BLaER1 (cell line): ENCODE measurements at regions not wholly inside any gene's neighbourhood (a gene's known extent, or its start where the extent isn't known, plus 50 kb on each side); places are given as distances from the start of the nearest gene placed in this dataset.

Experiments used
- H3K27ac ChIP-seq: shearing (Covaris generic); formaldehyde crosslinking; 2 replicates; pipeline ENCODE4 v1.8.1; 2022
- H3K27me3 ChIP-seq: shearing (Covaris generic); formaldehyde crosslinking; 2 replicates; pipeline ENCODE4 v1.8.1; 2022
- H3K36me3 ChIP-seq: shearing (Covaris generic); formaldehyde crosslinking; 2 replicates; pipeline ENCODE4 v1.8.1; 2022
- H3K4me1 ChIP-seq: shearing (Covaris generic); formaldehyde crosslinking; 2 replicates; pipeline ENCODE4 v1.8.1; 2022
- H3K4me2 ChIP-seq: shearing (Covaris generic); formaldehyde crosslinking; 2 replicates; pipeline ENCODE4 v1.8.1; 2022
- H3K4me3 ChIP-seq: shearing (Covaris generic); formaldehyde crosslinking; 2 replicates; pipeline ENCODE4 v1.8.1; 2022
- H3K9ac ChIP-seq: shearing (Covaris generic); formaldehyde crosslinking; 2 replicates; pipeline ENCODE4 v1.8.1; 2022
- H3K9me3 ChIP-seq: shearing (Covaris generic); formaldehyde crosslinking; 2 replicates; pipeline ENCODE4 v1.8.1; 2022
- H4K20me1 ChIP-seq: shearing (Covaris generic); formaldehyde crosslinking; 2 replicates; pipeline ENCODE4 v1.8.1; 2022
- Cebpa-rat ChIP-seq: shearing (Covaris generic); IDR thresholded peaks from 2 replicates; pipeline ENCODE4 v1.8.1; 2022

- Histone ChIP-seq H3K4me3 (no peak overlapping the region), H3K4me1 (no peaks in the 10 kb centered on the region), H3K9me3 (no peaks in the 10 kb centered on the region), H3K9ac (no peak overlapping the region), H3K36me3 (no peaks in the 10 kb centered on the region), H3K27me3 (no peaks in the 10 kb centered on the region), H4K20me1 (no peaks in the 10 kb centered on the region), H3K4me2 (no peak overlapping the region), H3K27ac (no peak overlapping the region)
- TF ChIP-seq Cebpa-rat: no peak
These were observed 338.7 kb upstream of the GRM7 start for GRCh38 chr3:6522191-6522590.

- Histone ChIP-seq H3K4me2 (no peak overlapping the region), H4K20me1 (no peaks in the 10 kb centered on the region), H3K27ac (no peak overlapping the region), H3K4me3 (no peak overlapping the region), H3K9me3 (no peaks in the 10 kb centered on the region), H3K4me1 (no peaks in the 10 kb centered on the region), H3K36me3 (no peaks in the 10 kb centered on the region), H3K9ac (no peak overlapping the region), H3K27me3 (no peaks in the 10 kb centered on the region)
- TF ChIP-seq Cebpa-rat: no peak
These were observed 337.9 kb upstream of the GRM7 start for GRCh38 chr3:6523043-6523442.

DNA sequence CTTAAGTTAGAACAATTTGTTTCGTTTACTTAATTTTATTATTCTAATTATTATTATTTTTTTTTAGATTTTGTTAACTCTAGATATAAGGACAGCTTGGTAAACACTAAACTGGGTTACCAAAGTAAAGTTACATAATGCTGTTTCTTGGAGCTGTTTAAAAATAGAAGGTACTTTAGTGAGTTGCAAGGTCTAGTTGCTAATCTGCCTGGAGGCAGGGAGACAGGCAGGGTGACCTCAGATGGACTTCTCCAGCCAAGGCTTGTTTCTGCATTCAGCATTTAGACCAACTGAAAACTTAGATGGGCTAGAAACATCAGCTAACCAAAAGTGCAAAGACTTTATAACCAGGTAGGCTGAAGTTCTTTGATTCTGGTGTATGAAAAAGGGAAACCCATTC, 336.4 kb upstream of the GRM7 start:
- no peaks in the 10 kb centered on the region for H3K36me3 ChIP-seq
- no peak for TF ChIP-seq Cebpa-rat
- no peak overlapping the region for H3K4me2 ChIP-seq
- H3K27me3 ChIP-seq: no peaks in the 10 kb centered on the region
- no peaks in the 10 kb centered on the region for H3K9me3 ChIP-seq
- no peak overlapping the region for H3K4me3 ChIP-seq
- H4K20me1 ChIP-seq: no peaks in the 10 kb centered on the region
- H3K9ac ChIP-seq: no peak overlapping the region
- no peaks in the 10 kb centered on the region for H3K4me1 ChIP-seq
- H3K27ac ChIP-seq: no peak overlapping the region

DNA sequence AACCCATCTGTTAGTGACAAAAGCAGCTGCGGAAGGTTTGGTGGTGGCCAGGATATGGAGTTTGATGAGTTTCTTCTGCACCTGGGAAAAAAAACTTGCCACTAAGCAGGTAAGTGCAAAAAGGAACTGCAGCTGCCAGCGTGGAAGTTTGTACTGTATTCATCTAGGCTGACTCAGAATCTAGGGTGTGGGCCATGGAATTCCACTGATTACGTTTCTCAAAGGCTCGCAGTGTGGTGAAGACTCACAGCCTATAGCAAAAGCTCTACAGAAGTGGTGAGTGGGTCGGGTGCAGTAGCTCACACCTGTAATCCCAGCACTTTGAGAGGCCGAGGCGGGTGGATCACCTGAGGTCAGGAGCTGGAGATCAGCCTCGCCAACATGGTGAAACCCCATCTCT, 334.6 kb upstream of the GRM7 start:
- Histone ChIP-seq H3K4me1 (no peaks in the 10 kb centered on the region), H3K9ac (no peak overlapping the region), H3K36me3 (no peaks in the 10 kb centered on the region), H3K9me3 (no peaks in the 10 kb centered on the region), H4K20me1 (no peaks in the 10 kb centered on the region), H3K27me3 (no peaks in the 10 kb centered on the region), H3K27ac (no peak overlapping the region), H3K4me3 (no peak overlapping the region), H3K4me2 (no peak overlapping the region)
- no peak for TF ChIP-seq Cebpa-rat

GRCh38 chr3:6526861-6527260, 334.1 kb upstream of the GRM7 start:
- Histone ChIP-seq H3K4me2 (no peak overlapping the region), H3K36me3 (no peaks in the 10 kb centered on the region), H3K9me3 (no peaks in the 10 kb centered on the region), H4K20me1 (no peaks in the 10 kb centered on the region), H3K4me3 (no peak overlapping the region), H3K9ac (no peak overlapping the region), H3K27me3 (no peaks in the 10 kb centered on the region), H3K4me1 (no peaks in the 10 kb centered on the region), H3K27ac (no peak overlapping the region)
- no peak for TF ChIP-seq Cebpa-rat

GRCh38 chr3:6528951-6529350, 332.0 kb upstream of the GRM7 start:
- Histone ChIP-seq H3K9me3 (no peaks in the 10 kb centered on the region), H3K36me3 (no peaks in the 10 kb centered on the region), H3K27ac (no peak overlapping the region), H3K4me2 (no peak overlapping the region), H3K27me3 (no peaks in the 10 kb centered on the region), H3K4me1 (no peaks in the 10 kb centered on the region), H3K4me3 (no peak overlapping the region), H3K9ac (no peak overlapping the region), H4K20me1 (no peaks in the 10 kb centered on the region)
- TF ChIP-seq Cebpa-rat: no peak

- no peak overlapping the region for H3K4me3 ChIP-seq
- no peaks in the 10 kb centered on the region for H3K27me3 ChIP-seq
- no peaks in the 10 kb centered on the region for H3K4me1 ChIP-seq
- no peak overlapping the region for H3K4me2 ChIP-seq
- H4K20me1 ChIP-seq: no peaks in the 10 kb centered on the region
- no peaks in the 10 kb centered on the region for H3K9me3 ChIP-seq
- TF ChIP-seq Cebpa-rat: no peak
- no peaks in the 10 kb centered on the region for H3K36me3 ChIP-seq
- H3K9ac ChIP-seq: no peak overlapping the region
- no peak overlapping the region for H3K27ac ChIP-seq
These were observed 329.8 kb upstream of the GRM7 start for GRCh38 chr3:6531153-6531552.

DNA sequence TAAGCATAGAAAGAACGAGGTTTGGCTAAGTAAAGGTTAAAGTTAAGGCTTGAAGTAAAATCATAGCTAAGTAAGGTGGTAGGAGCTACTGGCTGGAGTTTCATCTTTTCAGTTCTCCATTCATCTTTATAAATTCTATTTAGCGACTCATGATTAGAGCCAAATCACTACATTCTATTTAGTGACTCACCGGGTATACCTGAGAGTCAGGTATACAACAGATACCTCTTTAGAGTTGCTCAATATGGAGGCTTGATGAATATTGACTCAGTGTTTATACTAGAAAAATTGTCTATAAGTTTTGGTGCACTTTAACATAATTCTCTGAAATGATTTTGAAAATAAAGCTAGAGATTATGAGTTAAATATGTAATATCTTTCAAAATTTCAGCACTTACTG, 328.8 kb upstream of the GRM7 start:
- H3K4me2 ChIP-seq: no peak overlapping the region
- no peaks in the 10 kb centered on the region for H4K20me1 ChIP-seq
- no peaks in the 10 kb centered on the region for H3K27me3 ChIP-seq
- no peaks in the 10 kb centered on the region for H3K4me1 ChIP-seq
- no peak for TF ChIP-seq Cebpa-rat
- no peaks in the 10 kb centered on the region for H3K9me3 ChIP-seq
- H3K36me3 ChIP-seq: no peaks in the 10 kb centered on the region
- H3K9ac ChIP-seq: no peak overlapping the region
- no peak overlapping the region for H3K27ac ChIP-seq
- H3K4me3 ChIP-seq: no peak overlapping the region

GRCh38 chr3:6540981-6541380, 319.9 kb upstream of the GRM7 start:
- TF ChIP-seq Cebpa-rat: no peak
- H3K9me3 ChIP-seq: no peaks in the 10 kb centered on the region
- H4K20me1 ChIP-seq: no peaks in the 10 kb centered on the region
- H3K27me3 ChIP-seq: no peaks in the 10 kb centered on the region
- no peak overlapping the region for H3K4me3 ChIP-seq
- H3K27ac ChIP-seq: no peak overlapping the region
- H3K9ac ChIP-seq: no peak overlapping the region
- no peaks in the 10 kb centered on the region for H3K36me3 ChIP-seq
- H3K4me1 ChIP-seq: no peaks in the 10 kb centered on the region
- H3K4me2 ChIP-seq: no peak overlapping the region

GRCh38 chr3:6542795-6543194, 318.1 kb upstream of the GRM7 start:
- H3K27ac ChIP-seq: no peak overlapping the region
- no peak overlapping the region for H3K4me3 ChIP-seq
- TF ChIP-seq Cebpa-rat: no peak
- no peak overlapping the region for H3K4me2 ChIP-seq
- no peaks in the 10 kb centered on the region for H3K27me3 ChIP-seq
- no peaks in the 10 kb centered on the region for H4K20me1 ChIP-seq
- no peaks in the 10 kb centered on the region for H3K36me3 ChIP-seq
- no peaks in the 10 kb centered on the region for H3K9me3 ChIP-seq
- H3K9ac ChIP-seq: no peak overlapping the region
- no peaks in the 10 kb centered on the region for H3K4me1 ChIP-seq

DNA sequence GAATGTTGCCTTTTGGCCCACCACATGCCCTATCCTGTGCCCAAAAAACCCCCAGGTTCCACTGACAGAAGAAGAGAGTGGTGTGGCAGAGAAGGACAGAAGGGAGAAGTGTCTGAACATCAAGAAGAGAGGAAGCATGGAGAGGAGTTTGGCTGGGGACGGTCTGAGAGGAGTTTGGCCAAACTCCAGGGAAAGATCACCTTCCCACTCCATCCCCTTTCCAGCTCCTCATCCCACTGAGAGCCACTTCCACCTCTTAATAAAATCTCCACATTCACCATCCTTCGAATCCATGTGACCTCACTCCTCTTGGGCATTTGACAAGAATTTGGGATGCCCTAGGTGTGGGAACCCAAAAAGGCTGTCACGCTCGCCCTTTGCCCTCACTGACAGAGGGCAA, 311.6 kb upstream of the GRM7 start:
- H3K27ac ChIP-seq: no peak overlapping the region
- H3K4me3 ChIP-seq: no peak overlapping the region
- no peak overlapping the region for H3K4me2 ChIP-seq
- peaks cover 10% of the 10 kb centered on the region for H3K9me3 ChIP-seq
- no peaks in the 10 kb centered on the region for H3K36me3 ChIP-seq
- TF ChIP-seq Cebpa-rat: no peak
- no peaks in the 10 kb centered on the region for H3K4me1 ChIP-seq
- no peaks in the 10 kb centered on the region for H3K27me3 ChIP-seq
- H4K20me1 ChIP-seq: no peaks in the 10 kb centered on the region
- H3K9ac ChIP-seq: no peak overlapping the region
